ENCODE measurements at regions not wholly inside any gene's neighbourhood (a gene's known extent, or its start where the extent isn't known, plus 50 kb on each side); places are given as distances from the start of the nearest gene placed in this dataset.

DNA sequence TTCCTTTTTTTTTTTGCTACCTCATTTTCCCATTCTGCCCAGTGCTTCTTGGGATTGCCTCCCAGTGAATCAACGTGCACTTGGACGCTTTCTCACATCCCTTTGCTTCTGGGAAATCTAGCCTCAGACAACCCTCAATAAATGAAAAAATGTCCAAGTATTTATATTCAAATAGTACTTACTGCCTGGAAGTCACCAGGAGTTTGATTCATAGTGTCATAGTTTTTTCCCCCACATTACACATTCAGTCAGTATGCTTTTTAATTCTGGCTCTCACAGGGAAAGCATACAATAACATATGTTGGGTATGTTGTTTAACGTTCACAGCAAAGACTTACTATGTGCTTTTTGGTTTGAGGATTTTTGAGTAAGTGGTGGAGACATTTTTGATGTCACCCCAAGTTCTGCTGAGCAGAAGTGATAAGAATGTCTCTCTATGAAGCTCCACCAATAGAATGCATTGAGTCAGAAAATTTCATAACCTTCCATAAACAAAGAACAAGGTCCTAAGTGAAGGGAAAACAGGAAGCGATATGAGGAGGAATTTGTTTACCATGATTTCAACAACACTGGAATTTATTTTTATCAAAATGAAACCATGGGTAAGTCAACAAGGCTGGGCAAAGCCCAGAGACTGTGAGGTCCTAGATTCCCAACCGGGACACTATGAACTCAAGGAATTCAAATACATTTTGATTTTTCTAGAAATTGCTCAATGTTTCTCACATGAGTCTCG is 301.2 kb upstream of the BMP2 start:
- TF ChIP-seq, protein P1, sequence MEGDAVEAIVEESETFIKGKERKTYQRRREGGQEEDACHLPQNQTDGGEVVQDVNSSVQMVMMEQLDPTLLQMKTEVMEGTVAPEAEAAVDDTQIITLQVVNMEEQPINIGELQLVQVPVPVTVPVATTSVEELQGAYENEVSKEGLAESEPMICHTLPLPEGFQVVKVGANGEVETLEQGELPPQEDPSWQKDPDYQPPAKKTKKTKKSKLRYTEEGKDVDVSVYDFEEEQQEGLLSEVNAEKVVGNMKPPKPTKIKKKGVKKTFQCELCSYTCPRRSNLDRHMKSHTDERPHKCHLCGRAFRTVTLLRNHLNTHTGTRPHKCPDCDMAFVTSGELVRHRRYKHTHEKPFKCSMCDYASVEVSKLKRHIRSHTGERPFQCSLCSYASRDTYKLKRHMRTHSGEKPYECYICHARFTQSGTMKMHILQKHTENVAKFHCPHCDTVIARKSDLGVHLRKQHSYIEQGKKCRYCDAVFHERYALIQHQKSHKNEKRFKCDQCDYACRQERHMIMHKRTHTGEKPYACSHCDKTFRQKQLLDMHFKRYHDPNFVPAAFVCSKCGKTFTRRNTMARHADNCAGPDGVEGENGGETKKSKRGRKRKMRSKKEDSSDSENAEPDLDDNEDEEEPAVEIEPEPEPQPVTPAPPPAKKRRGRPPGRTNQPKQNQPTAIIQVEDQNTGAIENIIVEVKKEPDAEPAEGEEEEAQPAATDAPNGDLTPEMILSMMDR (IDR thresholded peaks at IDR 0.05): no peak
- no peak for TF ChIP-seq POLR2A (IDR thresholded peaks at IDR 0.05)
- intact Hi-C loops (cut with DNase I; ENCODE audit: low total_unique reads): no loop called here
- H3K9me3 ChIP-seq: no peaks in the 10 kb centered on the region

DNA sequence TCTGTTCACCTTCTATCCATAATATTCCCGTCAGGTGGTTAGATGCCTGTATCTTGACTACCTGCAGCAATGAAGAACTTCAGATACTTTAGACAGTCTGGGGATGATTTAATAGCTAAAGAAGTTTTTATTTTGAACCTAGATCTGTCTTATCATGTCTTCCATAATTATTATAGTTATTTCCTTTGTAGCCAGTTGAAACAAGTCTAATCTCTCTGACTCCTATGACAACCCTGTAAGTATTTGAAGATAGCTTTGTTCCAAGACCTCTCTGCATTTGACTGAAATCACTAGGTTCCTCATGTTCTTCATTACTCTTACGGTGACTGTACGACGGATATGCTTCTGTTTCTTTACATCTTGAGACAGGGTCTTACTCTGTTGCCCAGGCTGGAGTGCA is 316.6 kb upstream of the BMP2 start:
- no peak for DNase-seq (ENCODE audit: low spot score in 2 of 2)
- Histone ChIP-seq H3K27ac (no peak overlapping the region), H3K27me3 (no peaks in the 10 kb centered on the region), H3K9me3 (no peaks in the 10 kb centered on the region), H3K4me3 (no peak overlapping the region), H3K36me3 (no peaks in the 10 kb centered on the region), H3K4me1 (no peaks in the 10 kb centered on the region)
- intact Hi-C loops (cut with DNase I; ENCODE audit: low total_unique reads): no loop called here
- TF ChIP-seq, protein P1 (IDR thresholded peaks at IDR 0.05): no peak
- no peak for TF ChIP-seq POLR2A (IDR thresholded peaks at IDR 0.05)
- TF ChIP-seq POLR2AphosphoS5 (IDR thresholded peaks at IDR 0.05): no peak

More for the DNA sequence above, 301.2 kb upstream of the BMP2 start:
- H3K4me3 ChIP-seq: no peak overlapping the region
- no peak overlapping the region for H3K27ac ChIP-seq
- no peaks in the 10 kb centered on the region for H3K36me3 ChIP-seq
- no peaks in the 10 kb centered on the region for H3K27me3 ChIP-seq
- DNase-seq (ENCODE audit: low spot score in 2 of 2): no peak
- no peaks in the 10 kb centered on the region for H3K4me1 ChIP-seq

DNA sequence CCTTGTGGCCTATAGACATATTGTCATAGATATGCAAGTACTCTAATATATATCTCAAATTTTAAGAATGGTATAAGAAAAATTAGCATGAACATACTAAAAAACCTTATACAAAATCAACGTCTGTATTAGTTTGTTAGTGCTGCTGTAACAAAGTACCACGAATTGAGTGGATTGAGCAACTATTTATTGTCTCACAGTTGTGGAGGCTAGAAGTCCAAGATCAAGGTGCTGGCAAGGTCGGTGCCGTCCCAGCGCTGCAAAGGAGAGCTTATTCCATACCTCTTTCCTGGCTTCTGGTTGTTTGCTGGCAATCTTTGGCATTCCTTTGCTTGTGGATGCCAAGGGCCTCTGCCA is 317.6 kb upstream of the FERMT1 start:
- Histone ChIP-seq H3K4me1 (no peaks in the 10 kb centered on the region), H3K27ac (no peak overlapping the region), H3K27me3 (no peaks in the 10 kb centered on the region), H3K9me3 (no peaks in the 10 kb centered on the region), H3K36me3 (no peaks in the 10 kb centered on the region), H3K4me3 (no peak overlapping the region)
- TF ChIP-seq POLR2AphosphoS5 (IDR thresholded peaks at IDR 0.05) (no peak), POLR2A (IDR thresholded peaks at IDR 0.05) (no peak)
- TF ChIP-seq, protein P1 (IDR thresholded peaks at IDR 0.05): no peak
- intact Hi-C loops (cut with DNase I; ENCODE audit: low total_unique reads): no loop called here
- DNase-seq (ENCODE audit: low spot score in 2 of 2): no peak

DNA sequence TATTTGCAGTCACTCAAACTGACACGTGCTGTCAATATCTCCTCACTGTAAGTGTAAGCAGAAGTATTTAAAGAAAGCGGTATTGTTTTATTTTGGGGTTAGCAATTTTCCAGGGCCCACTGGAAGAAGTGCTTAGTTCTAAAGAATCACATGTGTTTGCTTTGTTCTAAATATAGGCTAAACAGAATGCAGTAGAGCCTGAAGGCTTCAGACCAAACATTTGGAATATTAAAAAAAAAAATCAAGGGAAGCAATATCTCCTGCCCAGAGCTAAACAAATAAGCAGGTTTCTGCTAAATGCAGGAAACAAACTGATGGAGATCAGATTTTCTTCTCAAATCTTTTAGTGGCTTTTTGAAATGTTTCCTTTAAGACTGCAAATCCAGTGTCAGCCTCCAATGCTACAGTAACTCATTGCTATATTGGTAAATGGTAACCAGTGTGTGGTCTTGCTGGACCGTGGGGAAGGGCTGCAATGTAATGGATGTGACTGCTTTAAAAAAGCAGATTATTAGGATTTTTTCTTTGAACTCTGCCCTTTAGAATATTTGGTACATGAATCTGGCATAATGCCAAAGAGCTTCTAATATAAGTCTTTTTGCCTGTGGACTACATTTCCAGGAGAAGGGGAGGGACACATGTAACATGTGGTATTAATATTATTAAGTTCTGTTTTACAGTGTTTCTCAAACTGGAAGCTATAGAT is 317.1 kb upstream of the FERMT1 start:
- H3K9me3 ChIP-seq: no peaks in the 10 kb centered on the region
- H3K27ac ChIP-seq: no peak overlapping the region
- intact Hi-C loops (cut with DNase I; ENCODE audit: low total_unique reads): no loop called here
- TF ChIP-seq POLR2AphosphoS5 (IDR thresholded peaks at IDR 0.05): no peak
- no peak for TF ChIP-seq POLR2A (IDR thresholded peaks at IDR 0.05)
- TF ChIP-seq, protein P1 (IDR thresholded peaks at IDR 0.05): no peak
- DNase-seq (ENCODE audit: low spot score in 2 of 2): no peak
- no peaks in the 10 kb centered on the region for H3K4me1 ChIP-seq
- no peaks in the 10 kb centered on the region for H3K36me3 ChIP-seq
- no peaks in the 10 kb centered on the region for H3K27me3 ChIP-seq
- no peak overlapping the region for H3K4me3 ChIP-seq

DNA sequence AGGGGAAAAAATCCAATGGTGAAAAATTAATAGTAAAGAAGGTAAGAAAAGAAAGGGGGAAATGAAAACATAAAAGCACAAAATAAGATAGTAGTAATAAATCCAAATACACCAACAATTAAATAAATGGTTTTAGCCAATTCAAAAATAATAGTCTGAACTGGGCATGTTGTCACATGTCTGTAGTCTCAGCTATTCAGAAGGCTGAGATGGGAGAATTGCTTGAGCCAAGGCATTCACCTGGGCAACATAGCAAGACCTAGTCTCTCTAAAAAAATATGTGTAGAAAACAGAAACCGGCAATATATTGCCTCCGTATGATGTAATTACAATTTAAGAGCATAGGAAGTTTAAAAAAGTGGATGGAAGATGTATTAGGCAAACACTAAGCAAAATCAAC is 311.3 kb upstream of the FERMT1 start:
- TF ChIP-seq POLR2A (IDR thresholded peaks at IDR 0.05) (no peak), POLR2AphosphoS5 (IDR thresholded peaks at IDR 0.05) (no peak)
- TF ChIP-seq, protein P1 (IDR thresholded peaks at IDR 0.05): no peak
- Histone ChIP-seq H3K4me1 (no peaks in the 10 kb centered on the region), H3K36me3 (no peaks in the 10 kb centered on the region), H3K27ac (no peak overlapping the region), H3K27me3 (no peaks in the 10 kb centered on the region), H3K4me3 (no peak overlapping the region), H3K9me3 (no peaks in the 10 kb centered on the region)
- DNase-seq (ENCODE audit: low spot score in 2 of 2): no peak
- intact Hi-C loops (cut with DNase I; ENCODE audit: low total_unique reads): no loop called here

Measured in breast epithelium (tissue), 4 donors.